EH (cell line): ENCODE measurements at regions not wholly inside any gene's neighbourhood (a gene's known extent, or its start where the extent isn't known, plus 50 kb on each side); places are given as distances from the start of the nearest gene placed in this dataset.
"Not testable (repeated sequence)": the region's sequence is repeated elsewhere in the genome, so short reads cannot be mapped to it uniquely, and the experiment has no call there.

Source experiments
- DNase-seq: peaks from one replicate; pipeline ENCODE4 v3.0.0-alpha.2; 2015; ENCODE audit warnings: low read depth

GRCh38 chr10:84632866-84633265 is 304.5 kb downstream of the CCSER2 start:
- DNase-seq = no peak

- no peak for DNase-seq
Observed at GRCh38 chr10:84634636-84635035, 306.2 kb downstream of the CCSER2 start.

GRCh38 chr10:84650628-84651027 is 322.2 kb downstream of the CCSER2 start:
- DNase-seq = not testable (repeated sequence)

GRCh38 chr10:84654671-84655070 is 326.3 kb downstream of the CCSER2 start:
- DNase-seq = no peak

GRCh38 chr10:84659027-84659426 is 330.6 kb downstream of the CCSER2 start:
- DNase-seq = no peak

- DNase-seq = no peak
Observed at GRCh38 chr10:84659497-84660439, 331.4 kb downstream of the CCSER2 start.

- DNase-seq = no peak
Observed at GRCh38 chr10:84660450-84661159, 332.2 kb downstream of the CCSER2 start.

GRCh38 chr10:84665211-84665610 is 336.8 kb downstream of the CCSER2 start:
- DNase-seq = no peak

- no peak for DNase-seq
Observed at GRCh38 chr10:84665883-84666463, 337.6 kb downstream of the CCSER2 start.

GRCh38 chr10:84668186-84668763 is 339.9 kb downstream of the CCSER2 start:
- DNase-seq = no peak

- no peak for DNase-seq
Observed at GRCh38 chr10:84675060-84675459, 346.7 kb downstream of the CCSER2 start.

GRCh38 chr10:84676536-84676935 is 348.1 kb downstream of the CCSER2 start:
- DNase-seq = no peak

GRCh38 chr10:84681781-84682180 is 353.4 kb downstream of the CCSER2 start:
- DNase-seq = no peak

GRCh38 chr10:84683550-84683949 is 355.2 kb downstream of the CCSER2 start:
- no peak for DNase-seq

GRCh38 chr10:84683980-84684740 is 355.8 kb downstream of the CCSER2 start:
- DNase-seq = no peak

GRCh38 chr10:84685047-84685660 is 356.8 kb downstream of the CCSER2 start:
- no peak for DNase-seq

GRCh38 chr10:84693006-84693405 is 364.6 kb downstream of the CCSER2 start:
- DNase-seq = no peak

GRCh38 chr10:84695902-84696301 is 367.5 kb downstream of the CCSER2 start:
- no peak for DNase-seq

GRCh38 chr10:84696610-84697009 is 368.2 kb downstream of the CCSER2 start:
- no peak for DNase-seq

- no peak for DNase-seq
Observed at GRCh38 chr10:84698989-84699388, 370.6 kb downstream of the CCSER2 start.

GRCh38 chr10:84700668-84701369 is 372.4 kb downstream of the CCSER2 start:
- DNase-seq = no peak
